Osteocyte (in vitro differentiated cells): ENCODE measurements at regions not wholly inside any gene's neighbourhood (a gene's known extent, or its start where the extent isn't known, plus 50 kb on each side); places are given as distances from the start of the nearest gene placed in this dataset.

Experiments
- DNase-seq: peaks from one replicate; pipeline ENCODE4 v3.0.0; 2021; ENCODE audit warnings: mixed read lengths; ENCODE audit not compliant: unreplicated experiment; ENCODE audit errors: extremely low spot score
- H3K27ac Mint-ChIP-seq: one replicate; pipeline ENCODE4 v1.8.0; 2021; ENCODE audit warnings: mild to moderate bottlenecking, mixed read lengths; ENCODE audit not compliant: unreplicated experiment
- H3K27me3 Mint-ChIP-seq: one replicate; pipeline ENCODE4 v1.8.0; 2021; ENCODE audit warnings: mixed read lengths; ENCODE audit not compliant: unreplicated experiment
- H3K36me3 Mint-ChIP-seq: one replicate; pipeline ENCODE4 v1.8.0; 2021; ENCODE audit warnings: mixed read lengths; ENCODE audit not compliant: unreplicated experiment
- H3K4me1 Mint-ChIP-seq: one replicate; pipeline ENCODE4 v1.8.0; 2021; ENCODE audit warnings: mixed read lengths; ENCODE audit not compliant: unreplicated experiment
- H3K4me3 Mint-ChIP-seq: one replicate; pipeline ENCODE4 v1.8.0; 2021; ENCODE audit warnings: mild to moderate bottlenecking, moderate library complexity, mixed read lengths; ENCODE audit not compliant: unreplicated experiment
- H3K9me3 Mint-ChIP-seq: one replicate; pipeline ENCODE4 v1.8.0; 2021; ENCODE audit warnings: mixed read lengths; ENCODE audit not compliant: unreplicated experiment
- CTCF ChIP-seq: fragments of 200-600 bp; sonication (generic); IDR thresholded peaks from 2 replicates; pipeline ENCODE4 v1.5.0; 2021; ENCODE audit warnings: antibody characterized with exemption, mild to moderate bottlenecking, moderate library complexity

GRCh38 chr16:52932321-52932720, 120.4 kb downstream of the CHD9NB start:
- Mint-ChIP-seq H3K9me3 (no peaks in the 10 kb centered on the region), H3K27ac (no peak overlapping the region), H3K36me3 (no peaks in the 10 kb centered on the region), H3K4me1 (no peaks in the 10 kb centered on the region), H3K27me3 (no peaks in the 10 kb centered on the region), H3K4me3 (no peak overlapping the region)
- TF ChIP-seq CTCF = no peak
- no peak for DNase-seq

GRCh38 chr16:52929478-52930400, 123.0 kb downstream of the CHD9NB start:
- Mint-ChIP-seq H3K9me3 (no peaks in the 10 kb centered on the region), H3K27me3 (peaks cover 2% of the 10 kb centered on the region), H3K4me3 (no peak overlapping the region), H3K4me1 (no peaks in the 10 kb centered on the region), H3K36me3 (no peaks in the 10 kb centered on the region), H3K27ac (no peak overlapping the region)
- TF ChIP-seq CTCF = no peak
- no peak for DNase-seq

- H3K4me3 Mint-ChIP-seq = no peak overlapping the region
- no peak overlapping the region for H3K27ac Mint-ChIP-seq
- no peak for DNase-seq
- H3K36me3 Mint-ChIP-seq = no peaks in the 10 kb centered on the region
- H3K9me3 Mint-ChIP-seq = no peaks in the 10 kb centered on the region
- peaks cover 6% of the 10 kb centered on the region for H3K27me3 Mint-ChIP-seq
- TF ChIP-seq CTCF = no peak
- no peaks in the 10 kb centered on the region for H3K4me1 Mint-ChIP-seq
These were observed 123.7 kb downstream of the CHD9NB start for GRCh38 chr16:52928955-52929354.

- no peak for TF ChIP-seq CTCF
- Mint-ChIP-seq H3K36me3 (no peaks in the 10 kb centered on the region), H3K27me3 (peaks cover 6% of the 10 kb centered on the region), H3K4me3 (no peak overlapping the region), H3K4me1 (no peaks in the 10 kb centered on the region), H3K27ac (no peak overlapping the region), H3K9me3 (no peaks in the 10 kb centered on the region)
- no peak for DNase-seq
These were observed 127.6 kb downstream of the CHD9NB start for GRCh38 chr16:52925143-52925542.

GRCh38 chr16:52924162-52924561, 128.5 kb downstream of the CHD9NB start:
- no peak overlapping the region for H3K27ac Mint-ChIP-seq
- no peaks in the 10 kb centered on the region for H3K9me3 Mint-ChIP-seq
- H3K27me3 Mint-ChIP-seq = peaks cover 8% of the 10 kb centered on the region
- no peaks in the 10 kb centered on the region for H3K36me3 Mint-ChIP-seq
- H3K4me3 Mint-ChIP-seq = no peak overlapping the region
- no peaks in the 10 kb centered on the region for H3K4me1 Mint-ChIP-seq
- DNase-seq = no peak
- no peak for TF ChIP-seq CTCF
